ENCODE measurements at regions not wholly inside any gene's neighbourhood (a gene's known extent, or its start where the extent isn't known, plus 50 kb on each side); places are given as distances from the start of the nearest gene placed in this dataset.

GRCh38 chr11:37916331-37916730 lies 1318.3 kb upstream of the RAG2 start (continued):
- TF ChIP-seq HES4 (CRISPR knock-in tag; IDR thresholded peaks at IDR 0.05; ENCODE audit: borderline replicate concordance): no peak

GRCh38 chr11:37914859-37915258 lies 1316.8 kb upstream of the RAG2 start:
- ChIA-PET CTCF (ENCODE audit: low intra/inter-chr PET ratio, low total read pairs) (no interaction called here), POLR2A (no interaction called here)
- no peak overlapping the region for H2AFZ ChIP-seq (ENCODE audit: low read length)
- in situ Hi-C loops (cut with HindIII; ENCODE audit: extremely low pct_ligation_motif_present, low pct_unique_long_range_greater_than_20kb): no loop called here
- no peaks in the 10 kb centered on the region for H3K4me1 ChIP-seq (ENCODE audit: insufficient read depth, low read length)
- peaks cover 37% of the 10 kb centered on the region for H3K9me3 ChIP-seq (ENCODE audit: low read length)
- ATAC-seq: no peak
- no peaks in the 10 kb centered on the region for H3K79me2 ChIP-seq (ENCODE audit: insufficient read depth, low read length)
- no peaks in the 10 kb centered on the region for H4K20me1 ChIP-seq (ENCODE audit: insufficient read depth, low read length)
- no peak for FAIRE-seq
- H3K9ac ChIP-seq (ENCODE audit: insufficient read depth, low read depth, low read length): no peak overlapping the region
- no peak for DNase-seq (ENCODE audit: low spot score)
- TF ChIP-seq ZSCAN30 (CRISPR knock-in tag; IDR thresholded peaks at IDR 0.05): no peak
- no peak for TF ChIP-seq IKZF4 (CRISPR knock-in tag; IDR thresholded peaks at IDR 0.05; ENCODE audit: borderline replicate concordance, low read depth, not compliant biosample characterization)
- no peak for TF ChIP-seq KLF9 (CRISPR knock-in tag; IDR thresholded peaks at IDR 0.05; ENCODE audit: low read depth)
- TF ChIP-seq CBFB (CRISPR knock-in tag; IDR thresholded peaks at IDR 0.05): no peak
- TF ChIP-seq NRL (CRISPR knock-in tag; IDR thresholded peaks at IDR 0.05; ENCODE audit: borderline replicate concordance): no peak
- TF ChIP-seq, protein P1, sequence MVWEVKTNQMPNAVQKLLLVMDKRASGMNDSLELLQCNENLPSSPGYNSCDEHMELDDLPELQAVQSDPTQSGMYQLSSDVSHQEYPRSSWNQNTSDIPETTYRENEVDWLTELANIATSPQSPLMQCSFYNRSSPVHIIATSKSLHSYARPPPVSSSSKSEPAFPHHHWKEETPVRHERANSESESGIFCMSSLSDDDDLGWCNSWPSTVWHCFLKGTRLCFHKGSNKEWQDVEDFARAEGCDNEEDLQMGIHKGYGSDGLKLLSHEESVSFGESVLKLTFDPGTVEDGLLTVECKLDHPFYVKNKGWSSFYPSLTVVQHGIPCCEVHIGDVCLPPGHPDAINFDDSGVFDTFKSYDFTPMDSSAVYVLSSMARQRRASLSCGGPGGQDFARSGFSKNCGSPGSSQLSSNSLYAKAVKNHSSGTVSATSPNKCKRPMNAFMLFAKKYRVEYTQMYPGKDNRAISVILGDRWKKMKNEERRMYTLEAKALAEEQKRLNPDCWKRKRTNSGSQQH (CRISPR knock-in tag; IDR thresholded peaks at IDR 0.05; ENCODE audit: low read depth): no peak
- no peak for TF ChIP-seq ZNF350 (CRISPR knock-in tag; IDR thresholded peaks at IDR 0.05; ENCODE audit: borderline replicate concordance, low read depth)
- no peak for TF ChIP-seq RARG (CRISPR knock-in tag; IDR thresholded peaks at IDR 0.05; ENCODE audit: low read depth)
- H3K4me3 ChIP-seq (replicated peaks in 1 of 3; ENCODE audit: insufficient read depth in 1 of 3, low read depth in 2 of 3, low read length in 3 of 3): no peak overlapping the region
- intact Hi-C loops (cut with micrococcal nuclease; ENCODE audit: unreplicated experiment): no loop called here
- 0% methylated on average over 1 of the region's 1 CpG for WGBS (ENCODE audit: low lambda C conversion rate)
- H3K4me2 ChIP-seq (ENCODE audit: low read depth, low read length): no peak overlapping the region
- no TSS peak for BruUV-seq (replicated peaks)
- no peaks in the 10 kb centered on the region for H3K36me3 ChIP-seq (replicated peaks in 1 of 2; ENCODE audit: control insufficient read depth in 1 of 2, insufficient read depth in 2 of 2, low read length in 2 of 2)
- no peaks in the 10 kb centered on the region for H3K27me3 ChIP-seq (ENCODE audit: control insufficient read depth in 1 of 2, insufficient read depth in 2 of 2, low read length in 2 of 2)
- H3K27ac ChIP-seq (ENCODE audit: extremely low read length, insufficient read depth, low read length): no peak overlapping the region

Measured in HepG2 (cell line).